GM23248 (cell line): ENCODE measurements at regions not wholly inside any gene's neighbourhood (a gene's known extent, or its start where the extent isn't known, plus 50 kb on each side); places are given as distances from the start of the nearest gene placed in this dataset.

Experiments
- EZH2 ChIP-seq: fragments of 200-600 bp; sonication (generic); IDR thresholded peaks from 2 replicates; pipeline ENCODE4 v1.6.1; 2018; ENCODE audit warnings: antibody characterized with exemption, mild to moderate bottlenecking; ENCODE audit not compliant: insufficient read depth, poor library complexity, severe bottlenecking
- EZH2phosphoT487 ChIP-seq: fragments of 200-600 bp; sonication (generic); IDR thresholded peaks from 2 replicates; pipeline ENCODE4 v1.6.1; 2018; ENCODE audit warnings: antibody characterized with exemption, moderate library complexity, mild to moderate bottlenecking, low read depth; ENCODE audit not compliant: insufficient read depth

- no peak for TF ChIP-seq EZH2
- TF ChIP-seq EZH2phosphoT487, result no peak
Measured at GRCh38 chr5:23895614-23896013, 388.2 kb downstream of the PRDM9 start.
